NB4 (cell line): ENCODE measurements at regions not wholly inside any gene's neighbourhood (a gene's known extent, or its start where the extent isn't known, plus 50 kb on each side); places are given as distances from the start of the nearest gene placed in this dataset.

Experiments
- DNase-seq: peaks from one replicate; pipeline ENCODE4 v3.0.0; 2010; ENCODE audit warnings: low read depth
- H3K4me3 ChIP-seq: one replicate; pipeline ENCODE4 v1.5.1; 2011; ENCODE audit warnings: mild to moderate bottlenecking, low read depth, low read length, moderate library complexity
- MYC ChIP-seq: IDR thresholded peaks from 2 replicates; pipeline ENCODE4 v1.6.1; 2011; ENCODE audit warnings: low read depth, low read length
- POLR2A ChIP-seq: IDR thresholded peaks from 2 replicates; pipeline ENCODE4 v1.6.1; 2011; ENCODE audit warnings: mild to moderate bottlenecking; ENCODE audit not compliant: insufficient read length; ENCODE audit errors: extremely low read depth
- TF ChIP-seq, protein P1 (sequence below): IDR thresholded peaks from 2 replicates; pipeline ENCODE4 v1.6.1; 2011; ENCODE audit warnings: low read depth, low read length
- TF ChIP-seq, protein P2 (sequence below): IDR thresholded peaks from one replicate; pipeline ENCODE4 v1.5.1; 2012; ENCODE audit warnings: low read depth, low read length

DNA sequence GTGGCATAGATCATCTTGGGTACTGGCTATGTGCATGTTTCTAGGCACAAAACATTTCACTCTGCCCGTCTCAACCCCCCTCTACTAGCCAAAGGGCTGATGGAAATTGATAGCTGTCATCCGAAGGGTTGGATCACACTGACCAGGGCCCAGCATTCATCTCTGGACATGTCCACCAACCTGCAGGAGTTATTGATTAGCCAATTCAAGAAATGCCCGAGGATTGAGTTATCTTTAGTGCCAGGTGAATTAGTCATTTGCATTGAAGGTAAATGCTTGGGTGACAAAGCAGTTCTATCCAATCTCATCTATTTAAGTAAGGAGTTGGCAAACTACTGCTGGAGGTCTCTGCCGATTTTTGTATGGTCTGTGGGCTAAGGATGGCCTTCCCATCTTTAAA is 80.1 kb downstream of the CD164 start:
- TF ChIP-seq POLR2A, result no peak
- TF ChIP-seq, protein P1, sequence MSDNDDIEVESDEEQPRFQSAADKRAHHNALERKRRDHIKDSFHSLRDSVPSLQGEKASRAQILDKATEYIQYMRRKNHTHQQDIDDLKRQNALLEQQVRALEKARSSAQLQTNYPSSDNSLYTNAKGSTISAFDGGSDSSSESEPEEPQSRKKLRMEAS, result no peak
- TF ChIP-seq, protein P2, sequence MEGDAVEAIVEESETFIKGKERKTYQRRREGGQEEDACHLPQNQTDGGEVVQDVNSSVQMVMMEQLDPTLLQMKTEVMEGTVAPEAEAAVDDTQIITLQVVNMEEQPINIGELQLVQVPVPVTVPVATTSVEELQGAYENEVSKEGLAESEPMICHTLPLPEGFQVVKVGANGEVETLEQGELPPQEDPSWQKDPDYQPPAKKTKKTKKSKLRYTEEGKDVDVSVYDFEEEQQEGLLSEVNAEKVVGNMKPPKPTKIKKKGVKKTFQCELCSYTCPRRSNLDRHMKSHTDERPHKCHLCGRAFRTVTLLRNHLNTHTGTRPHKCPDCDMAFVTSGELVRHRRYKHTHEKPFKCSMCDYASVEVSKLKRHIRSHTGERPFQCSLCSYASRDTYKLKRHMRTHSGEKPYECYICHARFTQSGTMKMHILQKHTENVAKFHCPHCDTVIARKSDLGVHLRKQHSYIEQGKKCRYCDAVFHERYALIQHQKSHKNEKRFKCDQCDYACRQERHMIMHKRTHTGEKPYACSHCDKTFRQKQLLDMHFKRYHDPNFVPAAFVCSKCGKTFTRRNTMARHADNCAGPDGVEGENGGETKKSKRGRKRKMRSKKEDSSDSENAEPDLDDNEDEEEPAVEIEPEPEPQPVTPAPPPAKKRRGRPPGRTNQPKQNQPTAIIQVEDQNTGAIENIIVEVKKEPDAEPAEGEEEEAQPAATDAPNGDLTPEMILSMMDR, result no peak
- no peak for TF ChIP-seq MYC
- no peak for DNase-seq
- no peak overlapping the region for H3K4me3 ChIP-seq

DNA sequence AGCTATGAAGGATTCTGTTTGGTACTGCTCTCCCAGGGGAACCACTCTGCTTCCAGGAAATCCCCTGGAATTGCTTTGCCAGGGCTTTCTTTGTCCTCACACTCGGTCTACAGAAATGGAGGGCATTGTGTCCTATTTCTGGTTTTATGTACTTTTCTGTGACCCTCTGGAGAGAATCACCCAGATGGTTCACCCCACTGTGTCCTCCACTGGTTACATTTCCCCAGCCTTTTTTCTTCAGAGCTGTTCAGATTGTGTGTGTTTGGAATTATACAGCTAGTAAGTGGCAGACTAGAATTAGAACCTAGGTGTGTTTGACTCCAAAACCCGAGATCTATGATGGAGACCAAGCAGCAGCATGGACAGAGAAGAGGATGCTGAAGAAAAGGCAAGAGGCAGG is 80.8 kb downstream of the CD164 start:
- H3K4me3 ChIP-seq, result no peak overlapping the region
- TF ChIP-seq POLR2A (no peak), MYC (no peak)
- TF ChIP-seq, protein P1, result no peak
- TF ChIP-seq, protein P2, result no peak
- no peak for DNase-seq

DNA sequence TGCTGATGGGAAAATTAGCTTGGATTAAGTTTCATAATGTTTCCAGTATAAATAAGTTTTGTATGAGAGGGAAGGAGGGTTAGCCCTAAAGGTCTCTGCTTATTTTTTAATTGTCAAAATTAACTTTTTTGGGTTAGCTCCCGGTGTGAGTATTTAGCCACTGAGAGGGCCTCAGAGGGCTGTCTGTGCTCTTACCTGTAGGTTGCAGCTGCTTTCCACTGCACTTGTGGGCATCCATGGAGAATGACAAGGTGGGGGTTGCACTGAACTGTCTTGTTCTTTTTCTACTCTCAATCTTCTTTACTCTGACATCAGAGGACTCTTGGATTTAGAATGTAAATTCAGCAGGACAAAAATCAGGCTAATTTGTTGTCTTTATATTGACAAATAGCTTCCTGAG is 81.4 kb downstream of the CD164 start:
- DNase-seq, result no peak
- no peak overlapping the region for H3K4me3 ChIP-seq

DNA sequence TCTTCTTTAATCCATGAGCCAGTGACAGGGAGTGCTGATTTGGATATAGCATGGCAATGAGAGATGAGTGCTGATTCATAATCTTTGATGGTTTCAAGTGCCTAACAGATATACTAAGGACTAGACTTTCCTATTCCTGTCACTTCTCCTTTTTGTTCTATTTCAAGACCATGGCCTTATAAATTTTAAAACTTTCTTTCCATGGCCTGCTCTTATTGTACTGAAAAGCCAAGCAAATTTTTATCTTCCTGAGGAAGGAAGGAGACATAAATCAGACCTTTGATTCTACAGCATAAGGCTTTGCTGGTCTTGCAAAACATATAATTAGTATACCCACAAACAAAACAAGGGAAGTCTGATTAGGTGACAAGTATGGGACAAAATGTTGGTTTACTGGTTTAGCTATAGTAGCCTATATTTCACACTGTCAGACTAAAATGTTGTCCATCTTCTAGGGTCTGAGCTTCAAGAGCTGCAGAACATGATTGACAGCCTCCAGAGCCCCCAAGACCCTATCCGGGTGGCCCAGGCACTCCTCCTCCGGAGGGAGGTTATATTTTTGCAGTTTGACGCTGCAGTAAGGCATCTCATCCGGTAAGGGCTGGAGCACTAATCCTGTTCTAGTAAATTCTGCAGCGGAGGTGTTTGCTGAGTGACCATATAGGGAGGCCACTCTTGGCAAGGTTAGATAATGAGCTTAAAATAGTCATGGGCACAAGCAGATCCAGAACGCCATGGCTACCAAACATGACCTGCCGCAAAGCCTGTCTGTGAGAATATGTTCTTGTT is 82.3 kb downstream of the CD164 start:
- TF ChIP-seq MYC (no peak), POLR2A (no peak)
- TF ChIP-seq, protein P1, result no peak
- TF ChIP-seq, protein P2, result no peak
- no peak overlapping the region for H3K4me3 ChIP-seq
- peak; percentile 57 for DNase-seq

More for the DNA sequence above, 81.4 kb downstream of the CD164 start:
- TF ChIP-seq, protein P1, result no peak
- no peak for TF ChIP-seq POLR2A
- TF ChIP-seq, protein P2, result no peak
- no peak for TF ChIP-seq MYC

DNA sequence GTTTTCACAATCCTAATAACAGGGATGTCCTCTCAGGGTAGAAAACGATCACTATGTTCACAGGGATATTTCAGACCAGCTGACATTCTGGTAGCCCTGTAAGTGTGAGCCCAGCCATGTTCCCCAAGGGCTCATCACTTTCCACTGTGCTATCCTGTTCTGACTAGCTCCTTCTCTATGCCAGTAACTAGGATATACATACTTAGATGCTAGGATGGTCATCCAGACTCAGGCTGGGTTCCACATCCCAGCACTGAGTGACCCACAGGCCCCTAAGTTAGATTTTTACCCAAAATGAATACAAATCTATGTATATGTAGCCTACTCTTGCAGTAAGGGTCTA is 83.0 kb downstream of the CD164 start:
- no peak for DNase-seq
- no peak overlapping the region for H3K4me3 ChIP-seq
- TF ChIP-seq POLR2A (no peak), MYC (no peak)
- TF ChIP-seq, protein P2, result no peak
- TF ChIP-seq, protein P1, result no peak
